Colonic mucosa (tissue), 4 donors: ENCODE measurements at regions not wholly inside any gene's neighbourhood (a gene's known extent, or its start where the extent isn't known, plus 50 kb on each side); places are given as distances from the start of the nearest gene placed in this dataset.

Experiments used
- DNase-seq: peaks from one replicate; pipeline ENCODE4 v3.0.0-alpha.2; 2020
- H3K27ac ChIP-seq: fragments of 200-600 bp; one replicate; pipeline ENCODE4 v1.8.0; 2021
- H3K27me3 ChIP-seq: fragments of 200-600 bp; one replicate; pipeline ENCODE4 v1.8.0; 2021
- H3K36me3 ChIP-seq: fragments of 200-600 bp; one replicate; pipeline ENCODE4 v1.8.0; 2021
- H3K4me1 ChIP-seq: fragments of 200-600 bp; one replicate; pipeline ENCODE4 v1.8.0; 2021; ENCODE audit warnings: mild to moderate bottlenecking
- H3K4me3 ChIP-seq: fragments of 200-600 bp; one replicate; pipeline ENCODE4 v1.8.0; 2021
- H3K9ac ChIP-seq, 2 donors: one replicate each; pipeline ENCODE4 v1.7.0; 2013; ENCODE audit warnings: control low read depth in 2 of 2, low read depth in 2 of 2, low read length in 2 of 2
- H3K9me3 ChIP-seq: fragments of 200-600 bp; one replicate; pipeline ENCODE4 v1.8.0; 2021
- intact Hi-C: fragments of 100-400 bp; cut with DNase I; formaldehyde crosslinking; loops from one replicate; pipeline ENCODE4 v1.14.1; 2022
- TF ChIP-seq, protein P1 (sequence below): fragments of 200-600 bp; IDR thresholded peaks from one replicate; pipeline ENCODE4 v1.8.0; 2022; ENCODE audit warnings: antibody characterized with exemption, mild to moderate bottlenecking
- donor health status: healthy.
- donor health status: DM: no; HTN: no; CAD: no.
- donor health status: DM: no; HTN: no; CAD: no.

GRCh38 chr9:20255052-20255451 is 367.2 kb downstream of the MLLT3 start:
- no peaks in the 10 kb centered on the region for H3K27me3 ChIP-seq
- intact Hi-C loops, result no loop called here
- no peak overlapping the region for H3K4me3 ChIP-seq
- H3K36me3 ChIP-seq, result no peaks in the 10 kb centered on the region
- H3K9ac ChIP-seq, result no peak overlapping the region
- H3K4me1 ChIP-seq, result no peaks in the 10 kb centered on the region
- no peak for DNase-seq
- no peak overlapping the region for H3K27ac ChIP-seq
- H3K9me3 ChIP-seq, result no peaks in the 10 kb centered on the region
- TF ChIP-seq, protein P1, sequence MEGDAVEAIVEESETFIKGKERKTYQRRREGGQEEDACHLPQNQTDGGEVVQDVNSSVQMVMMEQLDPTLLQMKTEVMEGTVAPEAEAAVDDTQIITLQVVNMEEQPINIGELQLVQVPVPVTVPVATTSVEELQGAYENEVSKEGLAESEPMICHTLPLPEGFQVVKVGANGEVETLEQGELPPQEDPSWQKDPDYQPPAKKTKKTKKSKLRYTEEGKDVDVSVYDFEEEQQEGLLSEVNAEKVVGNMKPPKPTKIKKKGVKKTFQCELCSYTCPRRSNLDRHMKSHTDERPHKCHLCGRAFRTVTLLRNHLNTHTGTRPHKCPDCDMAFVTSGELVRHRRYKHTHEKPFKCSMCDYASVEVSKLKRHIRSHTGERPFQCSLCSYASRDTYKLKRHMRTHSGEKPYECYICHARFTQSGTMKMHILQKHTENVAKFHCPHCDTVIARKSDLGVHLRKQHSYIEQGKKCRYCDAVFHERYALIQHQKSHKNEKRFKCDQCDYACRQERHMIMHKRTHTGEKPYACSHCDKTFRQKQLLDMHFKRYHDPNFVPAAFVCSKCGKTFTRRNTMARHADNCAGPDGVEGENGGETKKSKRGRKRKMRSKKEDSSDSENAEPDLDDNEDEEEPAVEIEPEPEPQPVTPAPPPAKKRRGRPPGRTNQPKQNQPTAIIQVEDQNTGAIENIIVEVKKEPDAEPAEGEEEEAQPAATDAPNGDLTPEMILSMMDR, result no peak

DNA sequence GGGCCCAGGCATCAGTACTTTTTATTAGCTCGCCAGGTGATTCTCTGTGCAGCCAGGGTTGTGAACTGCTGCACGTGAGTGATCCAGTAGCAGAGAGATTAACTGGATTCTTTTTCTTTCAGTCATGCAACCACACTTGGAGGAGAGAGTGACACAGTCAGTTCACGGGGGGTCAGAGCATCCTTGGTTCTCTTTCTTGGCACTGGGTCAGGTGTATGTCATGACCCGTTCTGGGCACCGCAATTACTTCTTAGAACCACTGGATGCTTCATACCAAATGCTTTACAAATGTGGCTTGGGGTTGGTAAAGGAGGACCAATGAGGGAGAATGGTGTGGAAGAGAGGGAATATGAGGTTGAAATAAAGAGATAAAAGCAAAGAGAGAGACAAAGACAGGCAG is 368.7 kb downstream of the MLLT3 start:
- H3K4me1 ChIP-seq, result no peaks in the 10 kb centered on the region
- no peak overlapping the region for H3K4me3 ChIP-seq
- intact Hi-C loops, result no loop called here
- TF ChIP-seq, protein P1, result no peak
- no peaks in the 10 kb centered on the region for H3K27me3 ChIP-seq
- no peak for DNase-seq
- no peak overlapping the region for H3K27ac ChIP-seq
- no peaks in the 10 kb centered on the region for H3K9me3 ChIP-seq
- H3K9ac ChIP-seq, result no peak overlapping the region
- H3K36me3 ChIP-seq, result no peaks in the 10 kb centered on the region

DNA sequence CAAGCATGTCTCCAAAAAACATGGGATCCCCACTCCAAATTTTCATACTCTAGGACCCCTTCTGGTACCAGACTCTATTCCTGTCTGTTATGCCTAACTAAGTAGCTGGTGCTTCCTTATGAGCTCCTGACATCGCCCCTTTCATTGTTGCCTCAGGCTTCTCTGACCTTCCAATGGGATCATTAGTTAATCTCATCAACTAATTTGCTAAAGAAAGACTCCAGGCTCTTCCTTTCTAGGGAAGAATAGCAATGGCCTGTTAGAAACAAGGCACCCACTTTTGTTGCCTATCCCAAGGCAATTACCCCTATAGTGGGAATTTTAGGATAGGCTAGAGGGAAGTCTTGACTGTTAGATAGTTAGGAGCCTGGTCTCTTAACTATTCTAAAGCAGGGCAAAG is 369.5 kb downstream of the MLLT3 start:
- H3K9me3 ChIP-seq, result no peaks in the 10 kb centered on the region
- intact Hi-C loops, result no loop called here
- no peaks in the 10 kb centered on the region for H3K27me3 ChIP-seq
- no peak overlapping the region for H3K27ac ChIP-seq
- DNase-seq, result no peak
- TF ChIP-seq, protein P1, result no peak
- no peak overlapping the region for H3K9ac ChIP-seq
- H3K36me3 ChIP-seq, result no peaks in the 10 kb centered on the region
- H3K4me1 ChIP-seq, result no peaks in the 10 kb centered on the region
- H3K4me3 ChIP-seq, result no peak overlapping the region

- H3K4me3 ChIP-seq, result no peak overlapping the region
- no peak overlapping the region for H3K27ac ChIP-seq
- no peak for DNase-seq
- H3K4me1 ChIP-seq, result no peaks in the 10 kb centered on the region
- no peaks in the 10 kb centered on the region for H3K36me3 ChIP-seq
- TF ChIP-seq, protein P1, result no peak
- H3K27me3 ChIP-seq, result no peaks in the 10 kb centered on the region
- H3K9ac ChIP-seq, result no peak overlapping the region
- no peaks in the 10 kb centered on the region for H3K9me3 ChIP-seq
- intact Hi-C loops, result no loop called here
Observed at GRCh38 chr9:20250791-20251190, 371.5 kb downstream of the MLLT3 start.

DNA sequence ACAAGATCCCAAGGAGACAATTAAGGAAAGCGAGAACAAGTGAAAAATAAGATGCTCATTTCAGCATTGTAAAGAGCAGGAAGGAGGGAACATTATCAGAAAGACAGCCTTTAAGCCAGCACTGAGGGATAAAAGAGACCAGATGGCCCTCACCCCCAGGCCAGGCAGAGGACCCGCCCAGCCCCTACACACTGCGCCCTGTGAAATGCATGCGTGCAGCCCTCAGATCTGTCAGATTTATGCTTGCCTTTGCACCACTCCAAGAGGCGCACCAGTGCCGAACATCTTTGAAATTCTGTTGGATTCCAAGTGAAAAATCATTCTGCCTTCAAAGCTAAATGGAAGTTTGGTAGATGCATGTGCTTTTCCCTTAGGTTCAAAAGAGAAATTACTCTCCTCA is 378.0 kb downstream of the MLLT3 start:
- Histone ChIP-seq H3K9ac (no peak overlapping the region), H3K36me3 (no peaks in the 10 kb centered on the region), H3K27me3 (no peaks in the 10 kb centered on the region), H3K4me1 (no peaks in the 10 kb centered on the region), H3K4me3 (no peak overlapping the region), H3K9me3 (no peaks in the 10 kb centered on the region), H3K27ac (no peak overlapping the region)
- TF ChIP-seq, protein P1, result no peak
- no peak for DNase-seq
- intact Hi-C loops, result no loop called here

DNA sequence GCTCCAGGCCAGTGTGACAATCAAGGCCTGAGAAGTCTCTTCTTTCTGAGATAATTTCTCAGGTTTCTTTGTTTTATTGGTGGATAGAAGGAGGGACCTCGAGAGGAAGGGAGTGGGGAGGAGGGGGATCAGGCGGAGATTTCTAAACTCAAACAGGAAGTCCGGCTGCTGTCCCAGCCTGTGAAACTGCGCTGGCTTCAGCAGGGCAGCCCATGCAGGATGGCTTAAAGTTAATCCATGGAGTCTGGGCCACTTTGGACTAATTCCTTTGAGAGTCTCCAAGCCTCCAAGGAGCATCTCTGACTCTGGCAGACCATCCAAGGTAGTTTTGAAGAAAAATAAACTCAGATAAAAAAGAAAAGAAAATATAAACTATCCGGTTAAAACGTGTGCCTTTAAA is 378.5 kb downstream of the MLLT3 start:
- TF ChIP-seq, protein P1, result no peak
- H3K27me3 ChIP-seq, result no peaks in the 10 kb centered on the region
- H3K9me3 ChIP-seq, result no peaks in the 10 kb centered on the region
- no peak for DNase-seq
- H3K36me3 ChIP-seq, result no peaks in the 10 kb centered on the region
- no peak overlapping the region for H3K9ac ChIP-seq
- intact Hi-C loops, result no loop called here
- no peaks in the 10 kb centered on the region for H3K4me1 ChIP-seq
- H3K4me3 ChIP-seq, result no peak overlapping the region
- no peak overlapping the region for H3K27ac ChIP-seq
